ENCODE measurements at regions not wholly inside any gene's neighbourhood (a gene's known extent, or its start where the extent isn't known, plus 50 kb on each side); places are given as distances from the start of the nearest gene placed in this dataset.
"Not testable (repeated sequence)": the region's sequence is repeated elsewhere in the genome, so short reads cannot be mapped to it uniquely, and the experiment has no call there.

GRCh38 chr5:75839547-75839946 lies 122.3 kb upstream of the POC5 start:
- no peak for DNase-seq

DNA sequence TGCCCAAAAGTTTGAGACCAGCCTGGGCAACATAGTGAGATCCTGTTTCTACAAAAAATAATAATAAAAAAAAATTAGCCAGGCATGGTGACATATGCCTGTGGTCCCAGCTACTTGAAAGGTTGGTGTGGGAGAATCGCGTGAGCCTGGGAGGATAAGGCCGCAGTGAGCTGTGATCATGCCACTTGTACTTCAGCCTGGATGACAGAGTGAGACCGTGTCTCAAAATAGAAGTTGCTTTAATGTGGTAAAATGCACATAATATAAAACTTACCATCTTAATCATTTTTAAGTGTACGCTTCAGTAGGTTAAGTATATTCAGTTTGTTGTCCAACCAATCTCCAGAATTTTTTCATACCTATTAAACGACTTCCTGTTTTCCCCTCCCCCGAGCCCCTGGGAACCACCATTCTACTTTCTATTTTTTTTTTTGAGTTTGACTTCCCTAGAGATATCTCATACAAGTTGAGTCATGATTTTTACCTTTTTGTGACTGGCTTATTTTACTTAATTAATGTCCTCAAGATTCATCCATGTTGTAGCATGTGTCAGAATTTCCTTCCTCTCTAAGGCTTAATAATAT lies 120.1 kb upstream of the POC5 start:
- no peak for DNase-seq

DNA sequence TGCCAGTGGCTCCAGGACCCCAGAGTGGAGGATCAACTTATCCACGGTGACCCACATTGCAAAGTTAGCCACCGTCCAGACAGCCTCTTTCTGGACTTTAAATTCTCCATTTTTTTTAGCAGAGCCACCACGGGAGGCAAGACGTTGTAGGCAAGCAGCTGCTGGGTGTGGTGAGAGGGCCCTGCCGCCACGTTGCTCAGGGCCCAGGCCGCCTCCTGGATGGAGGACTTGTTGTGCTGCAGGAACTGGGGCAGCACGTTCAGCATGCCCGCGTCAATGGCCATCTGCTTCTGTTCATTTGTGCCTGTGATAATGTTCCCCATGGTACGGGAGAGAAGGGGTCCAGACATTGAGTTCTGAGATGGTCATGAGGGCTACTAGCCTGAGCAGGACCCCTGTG lies 114.3 kb upstream of the POC5 start:
- no peak for DNase-seq

DNA sequence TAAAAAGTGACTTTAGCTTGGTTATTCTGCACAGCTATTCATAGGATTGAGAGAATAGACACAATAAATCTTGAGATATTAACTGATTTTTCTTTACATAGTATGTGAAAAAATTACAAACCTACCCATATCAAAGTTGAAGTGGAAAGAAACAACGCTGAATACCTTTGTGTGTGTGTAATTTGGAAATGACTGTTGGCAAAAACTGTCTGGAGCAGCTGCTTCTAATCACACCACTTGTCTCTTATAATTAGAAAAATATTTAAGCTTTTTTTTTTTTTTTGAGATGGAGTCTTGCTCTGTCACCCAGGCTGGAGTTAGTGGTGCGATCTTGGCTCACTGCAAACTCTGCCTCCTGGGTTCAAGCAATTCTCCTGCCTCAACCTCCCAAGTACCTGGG lies 110.8 kb upstream of the POC5 start:
- DNase-seq: no peak

GRCh38 chr5:75824323-75824722 lies 107.1 kb upstream of the POC5 start:
- no peak for DNase-seq

DNA sequence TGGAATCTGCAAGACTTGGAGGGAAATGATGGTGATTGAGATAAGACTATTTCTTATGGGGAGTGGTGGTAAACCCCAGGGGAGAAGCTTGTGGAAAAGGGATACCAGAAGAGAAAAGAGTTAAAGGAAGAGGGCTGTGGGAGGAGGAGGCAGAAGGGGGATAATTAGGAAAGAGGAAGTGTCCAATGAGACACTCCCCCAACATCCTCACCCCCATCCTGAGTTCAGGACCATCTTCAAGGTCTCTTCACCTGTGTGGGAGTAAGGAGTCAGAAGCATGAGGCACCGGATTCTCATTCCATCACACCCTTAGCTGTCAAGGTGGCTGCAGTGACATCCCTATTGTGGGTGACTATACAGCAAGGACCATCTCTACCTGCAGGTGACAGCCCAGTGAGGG lies 106.6 kb upstream of the POC5 start:
- DNase-seq: no peak

DNA sequence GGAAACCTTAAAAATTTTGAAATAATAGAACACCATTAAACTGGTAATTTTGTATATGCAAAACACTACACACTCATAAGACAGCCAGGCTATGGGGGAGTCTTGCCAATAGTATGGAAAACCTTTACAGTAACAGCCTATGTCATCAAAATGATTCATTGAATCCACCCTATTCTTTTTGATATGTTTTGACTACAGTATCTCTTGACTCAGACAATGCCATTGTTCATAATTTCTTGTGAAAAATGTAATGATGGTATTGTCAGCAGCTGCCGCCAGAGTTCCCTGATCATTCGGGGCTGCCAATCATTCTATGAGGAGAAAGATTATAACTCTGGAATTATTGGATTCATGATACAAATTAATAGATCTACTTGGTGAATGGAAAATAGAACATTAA lies 101.4 kb upstream of the POC5 start:
- no peak for DNase-seq

- DNase-seq: not testable (repeated sequence)
These were observed 82.5 kb upstream of the POC5 start for GRCh38 chr5:75799695-75800094.

DNA sequence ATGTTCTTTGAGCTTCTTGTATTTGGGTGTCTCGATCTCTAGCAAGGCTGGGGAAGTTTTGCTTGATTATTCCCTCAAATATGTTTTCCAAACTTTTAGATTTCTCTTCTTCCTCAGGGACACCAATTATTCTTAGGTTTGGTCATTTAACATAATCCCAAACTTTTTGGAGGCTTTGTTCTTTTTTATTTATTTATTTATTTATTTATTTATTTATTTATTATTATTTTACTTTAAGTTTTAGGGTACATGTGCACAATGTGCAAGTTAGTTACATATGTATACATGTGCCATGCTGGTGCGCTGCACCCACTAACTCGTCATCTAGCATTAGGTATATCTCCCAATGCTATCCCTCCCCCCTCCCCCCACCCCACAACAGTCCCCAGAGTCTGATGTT lies 52.1 kb upstream of the POC5 start:
- DNase-seq: not testable (repeated sequence)

Data from CD4-positive, alpha-beta T cell treated with Interferon alpha-2 for 1 hour (primary cell).